HL-60 (cell line): ENCODE measurements at regions not wholly inside any gene's neighbourhood (a gene's known extent, or its start where the extent isn't known, plus 50 kb on each side); places are given as distances from the start of the nearest gene placed in this dataset.

ENCODE experiments used
- CTCF ChIP-seq: IDR thresholded peaks from one replicate; pipeline ENCODE4 v1.5.1; 2011; ENCODE audit warnings: low read length, control low read depth, inconsistent platforms; ENCODE audit not compliant: insufficient read depth
- POLR2AphosphoS5 ChIP-seq: IDR thresholded peaks from 2 replicates; pipeline ENCODE4 v1.6.1; 2012; ENCODE audit warnings: low read depth
- REST ChIP-seq: IDR thresholded peaks from 2 replicates; pipeline ENCODE4 v1.6.1; 2012; ENCODE audit warnings: low read depth; ENCODE audit not compliant: insufficient replicate concordance
- SPI1 ChIP-seq: IDR thresholded peaks from 2 replicates; pipeline ENCODE4 v1.6.1; 2012; ENCODE audit warnings: low read depth, mild to moderate bottlenecking, borderline replicate concordance

- TF ChIP-seq CTCF (no peak), POLR2AphosphoS5 (no peak), REST (no peak), SPI1 (no peak)
Measured at GRCh38 chr7:17631061-17631460, 309.2 kb downstream of the SNX13 start.
